Glutamatergic neuron (in vitro differentiated cells): ENCODE measurements at regions not wholly inside any gene's neighbourhood (a gene's known extent, or its start where the extent isn't known, plus 50 kb on each side); places are given as distances from the start of the nearest gene placed in this dataset.
A peak's percentile ranks its signal among the peaks of the same experiment; 100 is the strongest.

Experiments used
- DNase-seq: peaks from one replicate; pipeline ENCODE4 v3.0.0; 2022
- H3K27ac Mint-ChIP-seq: one replicate; pipeline ENCODE4 v1.8.0; 2020; ENCODE audit warnings: mild to moderate bottlenecking, mixed read lengths, inconsistent platforms; ENCODE audit not compliant: unreplicated experiment
- H3K27me3 Mint-ChIP-seq: one replicate; pipeline ENCODE4 v1.8.0; 2020; ENCODE audit warnings: mild to moderate bottlenecking, moderate library complexity, mixed read lengths, inconsistent platforms; ENCODE audit not compliant: unreplicated experiment
- H3K36me3 Mint-ChIP-seq: one replicate; pipeline ENCODE4 v1.8.0; 2020; ENCODE audit warnings: mild to moderate bottlenecking, mixed read lengths, inconsistent platforms; ENCODE audit not compliant: unreplicated experiment
- H3K4me1 Mint-ChIP-seq: one replicate; pipeline ENCODE4 v1.8.0; 2020; ENCODE audit warnings: mild to moderate bottlenecking, low read depth, mixed read lengths, inconsistent platforms; ENCODE audit not compliant: unreplicated experiment
- H3K4me3 Mint-ChIP-seq: one replicate; pipeline ENCODE4 v1.8.0; 2020; ENCODE audit warnings: mild to moderate bottlenecking, mixed read lengths, inconsistent platforms; ENCODE audit not compliant: unreplicated experiment
- H3K9me3 Mint-ChIP-seq: one replicate; pipeline ENCODE4 v1.8.0; 2020; ENCODE audit warnings: mild to moderate bottlenecking, moderate library complexity, mixed read lengths, inconsistent platforms; ENCODE audit not compliant: unreplicated experiment
- TF ChIP-seq, protein P1 (sequence below): fragments of 200-600 bp; sonication (generic); IDR thresholded peaks from one replicate; pipeline ENCODE4 v1.5.0; 2021; ENCODE audit not compliant: partially characterized antibody, unreplicated experiment

DNA sequence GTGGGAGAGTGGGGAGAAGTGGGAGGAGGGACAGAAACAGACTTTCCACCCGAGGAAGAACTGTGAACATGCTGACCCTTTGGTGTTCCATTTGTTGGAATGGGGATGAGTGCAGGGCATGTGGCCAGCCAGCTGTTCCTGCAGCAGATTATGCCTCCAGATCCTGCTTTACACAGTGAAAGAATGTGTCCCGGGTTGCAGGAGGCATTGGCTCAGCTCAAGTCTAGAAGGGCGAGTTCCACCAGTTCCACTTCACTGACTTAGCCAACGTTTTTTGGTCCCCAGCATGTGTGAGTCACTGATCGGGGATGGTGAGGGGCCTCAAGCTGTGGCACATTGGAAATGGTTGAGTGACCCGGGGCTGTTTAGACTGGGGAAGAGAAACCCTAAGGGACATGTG, 307.0 kb upstream of the ROPN1 start:
- peaks cover 4% of the 10 kb centered on the region for H3K36me3 Mint-ChIP-seq
- H3K27ac Mint-ChIP-seq, result peak overlapping the region; percentile 81
- H3K9me3 Mint-ChIP-seq, result peaks cover 39% of the 10 kb centered on the region
- no peak for DNase-seq
- peak overlapping the region; percentile 70 for H3K4me3 Mint-ChIP-seq
- peaks cover 18% of the 10 kb centered on the region for H3K27me3 Mint-ChIP-seq
- TF ChIP-seq, protein P1, sequence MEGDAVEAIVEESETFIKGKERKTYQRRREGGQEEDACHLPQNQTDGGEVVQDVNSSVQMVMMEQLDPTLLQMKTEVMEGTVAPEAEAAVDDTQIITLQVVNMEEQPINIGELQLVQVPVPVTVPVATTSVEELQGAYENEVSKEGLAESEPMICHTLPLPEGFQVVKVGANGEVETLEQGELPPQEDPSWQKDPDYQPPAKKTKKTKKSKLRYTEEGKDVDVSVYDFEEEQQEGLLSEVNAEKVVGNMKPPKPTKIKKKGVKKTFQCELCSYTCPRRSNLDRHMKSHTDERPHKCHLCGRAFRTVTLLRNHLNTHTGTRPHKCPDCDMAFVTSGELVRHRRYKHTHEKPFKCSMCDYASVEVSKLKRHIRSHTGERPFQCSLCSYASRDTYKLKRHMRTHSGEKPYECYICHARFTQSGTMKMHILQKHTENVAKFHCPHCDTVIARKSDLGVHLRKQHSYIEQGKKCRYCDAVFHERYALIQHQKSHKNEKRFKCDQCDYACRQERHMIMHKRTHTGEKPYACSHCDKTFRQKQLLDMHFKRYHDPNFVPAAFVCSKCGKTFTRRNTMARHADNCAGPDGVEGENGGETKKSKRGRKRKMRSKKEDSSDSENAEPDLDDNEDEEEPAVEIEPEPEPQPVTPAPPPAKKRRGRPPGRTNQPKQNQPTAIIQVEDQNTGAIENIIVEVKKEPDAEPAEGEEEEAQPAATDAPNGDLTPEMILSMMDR, result no peak
- peaks cover 77% of the 10 kb centered on the region for H3K4me1 Mint-ChIP-seq

DNA sequence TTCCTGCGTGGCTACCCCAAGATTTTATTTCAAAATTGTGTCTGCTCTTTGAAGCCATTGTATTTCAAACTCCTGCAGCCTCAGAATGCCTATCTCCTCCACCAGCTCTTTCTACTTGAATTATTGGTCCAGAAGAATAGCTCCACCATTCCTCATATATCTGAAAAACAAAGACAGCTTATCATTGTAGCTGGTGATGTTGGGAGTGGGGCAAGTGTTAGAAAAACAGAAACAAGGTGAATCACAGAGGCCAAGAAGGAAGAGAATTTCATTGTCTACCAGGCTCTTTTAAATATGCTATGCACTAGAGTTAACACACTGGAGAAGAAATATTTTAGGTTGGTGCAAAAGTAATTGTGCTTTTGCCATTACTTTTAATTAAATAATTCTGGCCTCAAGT, 307.9 kb upstream of the ROPN1 start:
- peaks cover 4% of the 10 kb centered on the region for H3K36me3 Mint-ChIP-seq
- no peak for DNase-seq
- peaks cover 36% of the 10 kb centered on the region for H3K9me3 Mint-ChIP-seq
- no peak overlapping the region for H3K4me3 Mint-ChIP-seq
- H3K4me1 Mint-ChIP-seq, result peaks cover 79% of the 10 kb centered on the region
- H3K27ac Mint-ChIP-seq, result no peak overlapping the region
- H3K27me3 Mint-ChIP-seq, result peaks cover 21% of the 10 kb centered on the region
- TF ChIP-seq, protein P1, result no peak

DNA sequence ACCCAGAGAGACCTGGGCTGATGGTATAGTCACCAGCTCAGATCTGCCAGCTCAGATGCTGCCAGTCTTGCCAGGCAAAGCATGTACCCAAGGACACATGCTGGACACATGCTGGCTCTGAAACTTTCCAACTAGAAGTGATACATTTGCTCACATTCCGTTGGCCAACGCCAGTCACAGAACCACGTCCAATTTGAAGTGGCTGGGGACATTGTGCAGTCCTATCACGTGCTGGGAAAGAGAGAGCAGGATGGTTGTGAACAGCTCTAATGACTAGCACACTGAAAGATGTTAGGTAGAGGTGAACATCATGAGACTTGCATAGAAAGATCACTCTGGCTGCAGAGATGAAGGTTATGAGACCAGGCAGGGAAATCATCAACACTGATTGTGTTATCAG, 308.5 kb upstream of the ROPN1 start:
- TF ChIP-seq, protein P1, result no peak
- Mint-ChIP-seq H3K27ac (no peak overlapping the region), H3K27me3 (peaks cover 21% of the 10 kb centered on the region), H3K4me3 (no peak overlapping the region), H3K36me3 (peaks cover 5% of the 10 kb centered on the region), H3K9me3 (peaks cover 41% of the 10 kb centered on the region), H3K4me1 (peaks cover 83% of the 10 kb centered on the region)
- no peak for DNase-seq

DNA sequence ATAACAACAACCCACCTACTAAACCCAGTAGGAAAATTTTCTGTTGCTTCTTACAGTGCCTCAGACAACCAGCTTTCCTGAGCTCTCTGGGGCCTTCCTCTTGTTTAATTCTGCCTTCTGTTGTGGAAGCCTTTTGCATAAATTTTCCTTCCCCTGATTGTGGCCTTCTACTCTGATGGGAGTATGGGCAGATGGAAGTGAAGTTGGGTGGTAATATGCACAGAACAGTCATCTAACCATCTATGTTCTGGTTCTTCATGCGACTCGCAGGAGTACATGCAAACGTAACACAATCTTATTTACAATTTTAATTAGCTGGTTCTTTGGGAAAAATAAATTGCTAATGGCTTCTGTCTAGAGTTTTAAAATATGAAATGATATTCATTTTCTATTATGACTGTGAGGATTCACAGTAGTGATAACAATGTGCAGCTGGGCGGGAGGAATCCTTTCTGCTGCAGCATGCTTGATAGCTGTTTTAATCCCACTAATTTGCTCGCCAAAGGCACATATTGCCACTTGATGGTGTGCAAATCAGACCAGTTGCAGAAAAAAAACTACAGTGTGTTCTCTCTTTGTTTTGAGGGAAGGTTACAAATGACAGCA, 311.5 kb upstream of the ROPN1 start:
- TF ChIP-seq, protein P1, result no peak
- Mint-ChIP-seq H3K4me1 (peaks cover 57% of the 10 kb centered on the region), H3K9me3 (peaks cover 30% of the 10 kb centered on the region), H3K27me3 (peaks cover 14% of the 10 kb centered on the region), H3K4me3 (peak overlapping the region; percentile 57), H3K36me3 (peaks cover 19% of the 10 kb centered on the region), H3K27ac (peak overlapping the region; percentile 83)
- DNase-seq, result no peak

DNA sequence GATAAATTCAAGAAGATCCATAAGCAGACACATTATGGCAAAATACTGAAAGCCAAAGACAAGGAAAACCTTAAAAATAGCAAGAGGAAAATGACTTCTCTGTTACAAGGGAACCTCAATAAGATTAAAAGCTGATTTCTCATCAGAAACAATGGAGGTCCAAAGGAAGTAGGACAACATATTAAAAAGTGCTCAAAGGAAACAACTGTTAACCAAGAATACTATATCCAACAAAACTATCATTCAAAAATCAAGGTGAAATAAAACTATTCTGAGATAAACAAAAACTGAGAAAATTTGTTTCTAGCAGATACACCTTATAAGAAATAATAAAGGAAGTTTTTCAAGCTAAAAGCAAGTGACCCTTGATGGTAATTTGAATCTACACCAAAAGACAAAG, 314.7 kb upstream of the ROPN1 start:
- Mint-ChIP-seq H3K4me3 (no peak overlapping the region), H3K36me3 (peaks cover 15% of the 10 kb centered on the region), H3K27ac (no peak overlapping the region), H3K4me1 (peaks cover 28% of the 10 kb centered on the region), H3K9me3 (peaks cover 20% of the 10 kb centered on the region), H3K27me3 (peaks cover 13% of the 10 kb centered on the region)
- DNase-seq, result no peak
- TF ChIP-seq, protein P1, result no peak
